HEK293 (cell line): ENCODE measurements at regions not wholly inside any gene's neighbourhood (a gene's known extent, or its start where the extent isn't known, plus 50 kb on each side); places are given as distances from the start of the nearest gene placed in this dataset.

Experiments used
- CTCF ChIA-PET: fragments of 350-600 bp; formaldehyde crosslinking; extraction: SDS; loops from one replicate; lab custom pipeline; 2021; ENCODE audit warnings: antibody characterized with exemption; lab: Yijun Ruan, JAX
- POLR2A ChIA-PET: fragments of 300-600 bp; formaldehyde crosslinking; extraction: SDS; loops from one replicate; lab custom pipeline; 2020; ENCODE audit warnings: antibody characterized with exemption, inconsistent platforms; lab: Yijun Ruan, JAX
- H3K27ac ChIP-seq: fragments of 200-500 bp; sonication (Bioruptor generic); 2 replicates; pipeline ENCODE4 v1.5.1; 2014; ENCODE audit warnings: low read depth, low read length, control low read depth, inconsistent platforms; ENCODE audit errors: extremely low read depth
- H3K36me3 ChIP-seq, 2 experiments: fragments of 200-500 bp in 1 of 2; sonication (Bioruptor generic) in 1 of 2; 1 replicate in 1 of 2; 2 replicates in 1 of 2; pipeline ENCODE4 v1.5.1; 2014 to 2017; ENCODE audit warnings: inconsistent platforms in 2 of 2, low read length in 2 of 2; ENCODE audit not compliant: control insufficient read depth in 2 of 2, insufficient read depth in 1 of 2
- H3K4me1 ChIP-seq: fragments of 200-500 bp; sonication (Bioruptor generic); 2 replicates; pipeline ENCODE4 v1.5.1; 2014; ENCODE audit warnings: mild to moderate bottlenecking, low read length, inconsistent platforms; ENCODE audit not compliant: control insufficient read depth, insufficient read depth
- H3K4me3 ChIP-seq: 2 replicates; pipeline ENCODE4 v1.5.1; 2011; ENCODE audit warnings: low read depth, mild to moderate bottlenecking, control low read depth, low read length, moderate library complexity
- H3K9me3 ChIP-seq: fragments of 200-500 bp; sonication (Bioruptor generic); 2 replicates; pipeline ENCODE4 v1.5.1; 2014; ENCODE audit warnings: low read depth, low read length, inconsistent platforms; ENCODE audit not compliant: control insufficient read depth, insufficient read depth
- GLIS1 ChIP-seq: fragments of 450-650 bp; formaldehyde crosslinking; IDR thresholded peaks from 2 replicates; pipeline ENCODE4 v1.5.1; 2016; ENCODE audit warnings: missing biosample characterization, missing genetic modification characterization
- PRDM2 ChIP-seq: fragments of 450-650 bp; formaldehyde crosslinking; IDR thresholded peaks from 2 replicates; pipeline ENCODE4 v1.5.1; 2016; ENCODE audit warnings: missing biosample characterization, missing genetic modification characterization, borderline replicate concordance
- PRDM4 ChIP-seq: fragments of 450-650 bp; formaldehyde crosslinking; IDR thresholded peaks from 2 replicates; pipeline ENCODE4 v1.5.1; 2017; ENCODE audit warnings: missing biosample characterization, missing genetic modification characterization
- SALL2 ChIP-seq: fragments of 450-650 bp; formaldehyde crosslinking; IDR thresholded peaks from 2 replicates; pipeline ENCODE4 v1.5.0; 2017; ENCODE audit warnings: missing biosample characterization, mild to moderate bottlenecking, missing genetic modification characterization, borderline replicate concordance
- YY1 ChIP-seq: fragments of 450-650 bp; formaldehyde crosslinking; IDR thresholded peaks from 2 replicates; pipeline ENCODE4 v1.5.1; 2018; ENCODE audit warnings: missing biosample characterization, missing genetic modification characterization
- YY2 ChIP-seq: fragments of 450-650 bp; formaldehyde crosslinking; IDR thresholded peaks from 2 replicates; pipeline ENCODE4 v1.5.1; 2016; ENCODE audit warnings: missing biosample characterization, missing genetic modification characterization
- ZBTB21 ChIP-seq: fragments of 450-650 bp; formaldehyde crosslinking; IDR thresholded peaks from 2 replicates; pipeline ENCODE4 v1.5.1; 2017; ENCODE audit warnings: missing biosample characterization, missing genetic modification characterization
- ZNF155 ChIP-seq: fragments of 450-650 bp; formaldehyde crosslinking; IDR thresholded peaks from 2 replicates; pipeline ENCODE4 v1.5.1; 2016; ENCODE audit warnings: missing biosample characterization, missing genetic modification characterization
- ZNF24 ChIP-seq: fragments of 450-650 bp; formaldehyde crosslinking; IDR thresholded peaks from 2 replicates; pipeline ENCODE4 v1.5.1; 2016; ENCODE audit warnings: missing biosample characterization, missing genetic modification characterization
- ZNF280C ChIP-seq: fragments of 450-650 bp; formaldehyde crosslinking; IDR thresholded peaks from 2 replicates; pipeline ENCODE4 v1.5.1; 2016; ENCODE audit warnings: missing biosample characterization, missing genetic modification characterization
- ZNF341 ChIP-seq: fragments of 450-650 bp; formaldehyde crosslinking; IDR thresholded peaks from 2 replicates; pipeline ENCODE4; 2016; ENCODE audit warnings: low read depth, missing biosample characterization, missing genetic modification characterization
- ZNF792 ChIP-seq: fragments of 450-650 bp; formaldehyde crosslinking; IDR thresholded peaks from 2 replicates; pipeline ENCODE4 v1.5.1; 2016; ENCODE audit warnings: missing biosample characterization, missing genetic modification characterization
- ZSCAN30 ChIP-seq: fragments of 450-650 bp; IDR thresholded peaks from 2 replicates; pipeline ENCODE4 v1.5.1; 2018; ENCODE audit warnings: missing biosample characterization, mild to moderate bottlenecking, missing genetic modification characterization, moderate library complexity
- ZSCAN5A ChIP-seq: fragments of 450-650 bp; formaldehyde crosslinking; IDR thresholded peaks from 2 replicates; pipeline ENCODE4 v1.5.1; 2016; ENCODE audit warnings: missing biosample characterization, missing genetic modification characterization

GRCh38 chr7:117986645-117987269 is 113.5 kb upstream of the CTTNBP2 start:
- TF ChIP-seq ZNF24 (tag by site-specific recombination), result no peak
- TF ChIP-seq YY1 (tag by site-specific recombination), result no peak
- no peak for TF ChIP-seq ZNF792 (tag by site-specific recombination)
- no peak for TF ChIP-seq ZSCAN5A (tag by site-specific recombination)
- no peak for TF ChIP-seq GLIS1 (tag by site-specific recombination)
- TF ChIP-seq ZNF155 (tag by site-specific recombination), result no peak
- no peak for TF ChIP-seq ZNF341 (tag by site-specific recombination)
- TF ChIP-seq YY2 (tag by site-specific recombination), result no peak
- no peak for TF ChIP-seq PRDM2
- TF ChIP-seq ZSCAN30 (tag by site-specific recombination), result no peak
- no peaks in the 10 kb centered on the region for H3K36me3 ChIP-seq
- H3K4me1 ChIP-seq, result no peaks in the 10 kb centered on the region
- POLR2A ChIA-PET, result no interaction called here
- no peak overlapping the region for H3K27ac ChIP-seq
- no peaks in the 10 kb centered on the region for H3K9me3 ChIP-seq
- H3K4me3 ChIP-seq, result no peak overlapping the region
- CTCF ChIA-PET, result interaction anchor here (0.6 to 0.7 kb wide), 2 partner anchors 24 to 99 kb away, joined by 4 to 5 read pairs; no protein-coding TSS in a partner anchor

DNA sequence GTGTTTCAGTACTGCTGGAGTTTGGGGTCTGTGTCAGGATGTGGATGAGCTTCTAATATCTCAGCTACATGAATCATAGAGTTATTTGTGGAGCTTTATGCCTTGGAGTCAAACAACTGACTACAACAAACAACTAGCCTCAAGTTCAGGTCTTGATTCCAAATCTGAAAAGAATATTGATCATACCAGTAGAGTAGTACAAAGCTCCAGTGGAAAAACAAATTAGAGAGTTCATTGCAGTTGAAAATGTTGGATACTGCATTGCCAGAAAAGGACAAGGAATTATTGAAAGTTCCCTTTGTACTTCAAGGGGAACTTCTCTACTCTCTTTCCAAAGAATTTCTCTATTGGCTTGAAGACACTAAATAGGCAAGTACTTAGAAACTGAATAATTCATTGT is 117.6 kb upstream of the CTTNBP2 start:
- Histone ChIP-seq H3K4me1 (no peaks in the 10 kb centered on the region), H3K27ac (no peak overlapping the region), H3K9me3 (no peaks in the 10 kb centered on the region), H3K36me3 (no peaks in the 10 kb centered on the region), H3K4me3 (no peak overlapping the region)
- ChIA-PET CTCF (no interaction called here), POLR2A (no interaction called here)
- TF ChIP-seq ZNF280C (tag by site-specific recombination) (no peak), SALL2 (tag by site-specific recombination) (no peak), PRDM2 (no peak), ZBTB21 (no peak), PRDM4 (no peak)
